ENCODE measurements at regions not wholly inside any gene's neighbourhood (a gene's known extent, or its start where the extent isn't known, plus 50 kb on each side); places are given as distances from the start of the nearest gene placed in this dataset.

DNA sequence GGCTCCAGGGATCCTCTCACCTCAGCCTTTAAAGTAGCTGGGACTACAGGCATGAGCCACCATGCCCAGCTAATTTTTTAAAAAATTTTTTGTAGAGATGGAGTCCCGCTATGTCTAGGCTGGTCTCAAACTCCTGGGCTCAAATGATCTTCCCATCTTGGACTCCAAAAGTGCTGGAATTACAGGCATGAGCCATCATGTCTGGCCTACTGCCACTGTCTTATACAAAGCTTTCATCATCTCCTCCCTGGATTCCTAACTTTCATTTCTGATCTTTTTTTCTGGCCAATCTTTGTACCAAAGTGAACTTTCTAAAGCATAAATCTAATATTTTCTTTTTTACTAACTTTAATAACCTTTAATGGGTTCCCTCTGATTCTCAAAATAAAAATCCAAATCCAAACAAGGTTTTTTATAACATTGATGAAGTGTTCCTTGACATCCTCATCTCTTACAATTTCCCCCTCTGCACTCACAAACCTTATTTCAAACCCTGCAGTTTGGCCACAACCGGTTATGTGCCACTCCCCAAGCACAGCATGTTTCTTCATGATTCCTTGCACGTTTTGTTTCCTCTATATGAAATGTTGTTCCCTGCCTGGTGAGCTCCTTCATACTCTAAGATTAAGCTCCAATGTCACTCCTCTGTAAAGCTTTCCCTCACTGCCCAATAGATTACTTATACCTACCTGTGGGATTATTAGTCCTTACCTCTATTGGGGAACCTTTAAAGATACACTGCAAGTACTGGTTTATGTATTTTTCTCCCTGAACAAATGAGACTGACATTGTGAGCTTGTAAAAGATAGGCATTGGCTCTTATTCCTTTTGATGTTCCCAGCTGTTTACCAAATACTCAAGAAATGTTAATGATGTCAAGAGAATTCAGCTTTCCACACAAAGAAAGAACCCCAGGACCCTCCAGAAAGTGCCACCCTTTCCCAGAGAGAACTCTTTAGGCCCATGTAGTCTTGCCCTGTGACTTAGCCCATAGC is 101.7 kb downstream of the HOXA1 start:
- H3K4me3 ChIP-seq, result no peak overlapping the region
- TF ChIP-seq CTCF (IDR thresholded peaks at IDR 0.05), result no peak
- TF ChIP-seq POLR2A (IDR thresholded peaks at IDR 0.05), result no peak
- intact Hi-C loops (cut with DNase I), result no loop called here
- DNase-seq, result peak in 1 of 7 donors; percentile 4
- no peak overlapping the region for H3K27ac ChIP-seq
- WGBS, 4 donors, result 62 to 71% (median 66%) methylated on average over 3 of the region's 3 CpGs
- H3K9me3 ChIP-seq (replicated peaks in 1 of 3), result peaks cover 0 to 7% (median 0%) of the 10 kb centered on the region in 3 donors
- no peaks in the 10 kb centered on the region for H3K36me3 ChIP-seq (replicated peaks in 1 of 2)
- no peaks in the 10 kb centered on the region for H3K4me1 ChIP-seq (replicated peaks in 1 of 2)
- no peaks in the 10 kb centered on the region for H3K27me3 ChIP-seq

- no peak for TF ChIP-seq CTCF (IDR thresholded peaks at IDR 0.05)
- TF ChIP-seq POLR2A (IDR thresholded peaks at IDR 0.05), result no peak
- Histone ChIP-seq H3K4me1 (replicated peaks in 1 of 2) (no peaks in the 10 kb centered on the region), H3K27ac (no peak overlapping the region), H3K9me3 (replicated peaks in 1 of 3) (peaks cover 0 to under 1% (median 0%) of the 10 kb centered on the region in 3 donors), H3K36me3 (replicated peaks in 1 of 2) (no peaks in the 10 kb centered on the region), H3K4me3 (no peak overlapping the region), H3K27me3 (no peaks in the 10 kb centered on the region)
- intact Hi-C loops (cut with DNase I), result no loop called here
- DNase-seq, result no peak
- 79 to 86% (median 84%) methylated on average over 7 of the region's 7 CpGs for WGBS, 4 donors
Observed at GRCh38 chr7:26992670-26993069, 103.1 kb downstream of the HOXA1 start.

DNA sequence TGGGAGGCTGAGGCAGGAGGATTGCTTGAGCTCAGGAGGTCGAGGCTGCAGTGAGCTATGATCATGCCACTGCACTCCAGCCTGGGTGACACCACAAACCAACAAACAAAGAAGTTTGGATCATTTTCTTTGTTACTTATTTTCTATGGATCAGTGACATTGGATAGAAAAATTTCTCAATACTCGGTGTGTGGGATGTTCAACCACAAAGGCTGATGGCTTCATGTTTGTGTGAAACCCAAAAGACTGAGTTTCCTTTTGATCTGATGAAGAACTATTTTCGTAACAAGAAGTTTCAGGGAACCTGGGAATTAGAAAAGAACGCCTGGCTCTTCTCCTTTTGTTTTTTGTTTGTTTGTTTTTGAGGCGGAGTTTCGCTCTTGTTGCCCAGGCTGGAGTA is 104.0 kb downstream of the HOXA1 start:
- DNase-seq, result no peak
- WGBS, 4 donors, result 87 to 94% (median 90%) methylated on average over 6 of the region's 6 CpGs
- no peaks in the 10 kb centered on the region for H3K4me1 ChIP-seq (replicated peaks in 1 of 2)
- TF ChIP-seq CTCF (IDR thresholded peaks at IDR 0.05) (no peak), POLR2A (IDR thresholded peaks at IDR 0.05) (no peak)
- H3K9me3 ChIP-seq (replicated peaks in 1 of 3), result no peaks in the 10 kb centered on the region
- H3K4me3 ChIP-seq, result no peak overlapping the region
- H3K27ac ChIP-seq, result no peak overlapping the region
- H3K36me3 ChIP-seq (replicated peaks in 1 of 2), result no peaks in the 10 kb centered on the region
- no peaks in the 10 kb centered on the region for H3K27me3 ChIP-seq
- intact Hi-C loops (cut with DNase I), result no loop called here

- no peak overlapping the region for H3K4me3 ChIP-seq
- 66 to 80% (median 71%) methylated on average over 3 of the region's 3 CpGs for WGBS, 4 donors
- H3K36me3 ChIP-seq (replicated peaks in 1 of 2), result no peaks in the 10 kb centered on the region
- H3K9me3 ChIP-seq (replicated peaks in 1 of 3), result no peaks in the 10 kb centered on the region
- H3K27ac ChIP-seq, result no peak overlapping the region
- H3K4me1 ChIP-seq (replicated peaks in 1 of 2), result no peaks in the 10 kb centered on the region
- H3K27me3 ChIP-seq, result no peaks in the 10 kb centered on the region
- no peak for DNase-seq
- intact Hi-C loops (cut with DNase I), result loop anchor here in 1 of 2 donors (5.0 kb wide), 1 partner anchor 92 kb away; no protein-coding TSS in a partner anchor
- TF ChIP-seq CTCF (IDR thresholded peaks at IDR 0.05), result no peak
- no peak for TF ChIP-seq POLR2A (IDR thresholded peaks at IDR 0.05)
Observed at GRCh38 chr7:26989897-26990670, 105.7 kb downstream of the HOXA1 start.
